Ishikawa (cell line): ENCODE measurements at regions not wholly inside any gene's neighbourhood (a gene's known extent, or its start where the extent isn't known, plus 50 kb on each side); places are given as distances from the start of the nearest gene placed in this dataset.

Experiments used
- CEBPB ChIP-seq: IDR thresholded peaks from 2 replicates; pipeline ENCODE4 v1.6.1; 2012
- CREB1 ChIP-seq: IDR thresholded peaks from 2 replicates; pipeline ENCODE4 v1.6.1; 2012; ENCODE audit warnings: low read depth
- EGR1 ChIP-seq: IDR thresholded peaks from 2 replicates; pipeline ENCODE4 v1.6.1; 2012
- EP300 ChIP-seq: IDR thresholded peaks from 2 replicates; pipeline ENCODE4 v1.6.1; 2012; ENCODE audit warnings: borderline replicate concordance
- FOXM1 ChIP-seq: IDR thresholded peaks from 2 replicates; pipeline ENCODE4 v1.6.1; 2012; ENCODE audit warnings: low read depth, borderline replicate concordance
- MAX ChIP-seq: IDR thresholded peaks from 2 replicates; pipeline ENCODE4 v1.6.1; 2012
- NFIC ChIP-seq: IDR thresholded peaks from 2 replicates; pipeline ENCODE4 v1.6.1; 2012
- RAD21 ChIP-seq: IDR thresholded peaks from 2 replicates; pipeline ENCODE4 v1.6.1; 2012; ENCODE audit warnings: low read depth
- REST ChIP-seq: IDR thresholded peaks from 2 replicates; pipeline ENCODE4 v1.6.1; 2012; ENCODE audit warnings: low read depth, mild to moderate bottlenecking
- TAF1 ChIP-seq: IDR thresholded peaks from 2 replicates; pipeline ENCODE4 v1.6.1; 2012; ENCODE audit warnings: low read depth, mild to moderate bottlenecking
- TCF12 ChIP-seq: IDR thresholded peaks from 2 replicates; pipeline ENCODE4 v1.6.1; 2012; ENCODE audit warnings: low read depth
- TEAD4 ChIP-seq: IDR thresholded peaks from 2 replicates; pipeline ENCODE4 v1.6.1; 2012
- USF1 ChIP-seq: IDR thresholded peaks from 2 replicates; pipeline ENCODE4 v1.6.1; 2012
- YY1 ChIP-seq: IDR thresholded peaks from 2 replicates; pipeline ENCODE4 v1.6.1; 2012; ENCODE audit warnings: low read depth
- ZBTB7A ChIP-seq: IDR thresholded peaks from 2 replicates; pipeline ENCODE4 v1.6.1; 2012; ENCODE audit warnings: low read depth

- no peak for TF ChIP-seq EP300
- TF ChIP-seq FOXM1, result no peak
- no peak for TF ChIP-seq REST
- TF ChIP-seq USF1, result no peak
- no peak for TF ChIP-seq CREB1
- TF ChIP-seq YY1, result no peak
- TF ChIP-seq NFIC, result no peak
- no peak for TF ChIP-seq TCF12
- no peak for TF ChIP-seq MAX
- no peak for TF ChIP-seq EGR1
- TF ChIP-seq TAF1, result no peak
- TF ChIP-seq TEAD4, result no peak
- no peak for TF ChIP-seq ZBTB7A
- no peak for TF ChIP-seq RAD21
- no peak for TF ChIP-seq CEBPB
These were observed 168.5 kb downstream of the DHX35 start for GRCh38 chr20:39130627-39131026.

- TF ChIP-seq YY1, result no peak
- TF ChIP-seq TCF12, result no peak
- TF ChIP-seq CREB1, result no peak
- TF ChIP-seq NFIC, result no peak
- TF ChIP-seq CEBPB, result no peak
- no peak for TF ChIP-seq EP300
- TF ChIP-seq ZBTB7A, result no peak
- TF ChIP-seq FOXM1, result no peak
- no peak for TF ChIP-seq RAD21
- no peak for TF ChIP-seq TAF1
- no peak for TF ChIP-seq TEAD4
- no peak for TF ChIP-seq USF1
These were observed 167.4 kb downstream of the DHX35 start for GRCh38 chr20:39129523-39129922.

GRCh38 chr20:39124064-39124463 lies 161.9 kb downstream of the DHX35 start:
- TF ChIP-seq ZBTB7A (no peak), YY1 (no peak), RAD21 (no peak), FOXM1 (no peak), TCF12 (no peak), EP300 (no peak), CREB1 (no peak), EGR1 (no peak), TEAD4 (no peak)

- no peak for TF ChIP-seq EP300
- TF ChIP-seq NFIC, result no peak
- no peak for TF ChIP-seq RAD21
- no peak for TF ChIP-seq USF1
- TF ChIP-seq YY1, result no peak
- TF ChIP-seq CEBPB, result no peak
- TF ChIP-seq REST, result no peak
- no peak for TF ChIP-seq CREB1
- no peak for TF ChIP-seq EGR1
- no peak for TF ChIP-seq ZBTB7A
- no peak for TF ChIP-seq FOXM1
- no peak for TF ChIP-seq MAX
- TF ChIP-seq TAF1, result no peak
- TF ChIP-seq TCF12, result no peak
- no peak for TF ChIP-seq TEAD4
These were observed 161.0 kb downstream of the DHX35 start for GRCh38 chr20:39123185-39123557.

GRCh38 chr20:39117491-39117890 lies 155.3 kb downstream of the DHX35 start:
- no peak for TF ChIP-seq RAD21
- TF ChIP-seq TCF12, result no peak
- no peak for TF ChIP-seq CREB1
- no peak for TF ChIP-seq NFIC
- no peak for TF ChIP-seq TAF1
- TF ChIP-seq YY1, result no peak
- no peak for TF ChIP-seq CEBPB
- TF ChIP-seq ZBTB7A, result no peak
- no peak for TF ChIP-seq REST
- no peak for TF ChIP-seq EP300
- TF ChIP-seq EGR1, result no peak
- no peak for TF ChIP-seq TEAD4
- TF ChIP-seq MAX, result no peak
- TF ChIP-seq FOXM1, result no peak
